Central memory CD8-positive, alpha-beta T cell (primary cell): ENCODE measurements at regions not wholly inside any gene's neighbourhood (a gene's known extent, or its start where the extent isn't known, plus 50 kb on each side); places are given as distances from the start of the nearest gene placed in this dataset.

Experiments used
- ATAC-seq: fragments of 150-1000 bp; cut with Tn5 transposase; replicated peaks from 2 replicates; pipeline ENCODE4 v1.10.0; 2022; ENCODE audit warnings: mild to moderate bottlenecking, moderate FRiP score, moderate number of reproducible peaks; ENCODE audit not compliant: poor library complexity, severe bottlenecking; ENCODE audit errors: extremely low read depth
- DNase-seq, 2 donors: peaks; one replicate each; pipeline ENCODE4 v3.0.0; 2021; ENCODE audit warnings: low spot score in 2 of 2
- H3K27ac Mint-ChIP-seq: one replicate; pipeline ENCODE4 v1.8.0; 2022; ENCODE audit warnings: low read depth, mild to moderate bottlenecking, moderate library complexity, mixed read lengths
- H3K27me3 Mint-ChIP-seq: one replicate; pipeline ENCODE4 v1.8.0; 2022; ENCODE audit warnings: mixed read lengths
- H3K36me3 Mint-ChIP-seq: one replicate; pipeline ENCODE4 v1.8.0; 2022; ENCODE audit warnings: mild to moderate bottlenecking, moderate library complexity, mixed read lengths; ENCODE audit not compliant: insufficient read depth
- H3K4me1 Mint-ChIP-seq: one replicate; pipeline ENCODE4 v1.8.0; 2022; ENCODE audit warnings: mixed read lengths
- H3K4me3 Mint-ChIP-seq: one replicate; pipeline ENCODE4 v1.8.0; 2022; ENCODE audit warnings: mild to moderate bottlenecking, moderate library complexity, mixed read lengths
- H3K9me3 Mint-ChIP-seq: one replicate; pipeline ENCODE4 v1.8.0; 2022; ENCODE audit warnings: mixed read lengths

DNA sequence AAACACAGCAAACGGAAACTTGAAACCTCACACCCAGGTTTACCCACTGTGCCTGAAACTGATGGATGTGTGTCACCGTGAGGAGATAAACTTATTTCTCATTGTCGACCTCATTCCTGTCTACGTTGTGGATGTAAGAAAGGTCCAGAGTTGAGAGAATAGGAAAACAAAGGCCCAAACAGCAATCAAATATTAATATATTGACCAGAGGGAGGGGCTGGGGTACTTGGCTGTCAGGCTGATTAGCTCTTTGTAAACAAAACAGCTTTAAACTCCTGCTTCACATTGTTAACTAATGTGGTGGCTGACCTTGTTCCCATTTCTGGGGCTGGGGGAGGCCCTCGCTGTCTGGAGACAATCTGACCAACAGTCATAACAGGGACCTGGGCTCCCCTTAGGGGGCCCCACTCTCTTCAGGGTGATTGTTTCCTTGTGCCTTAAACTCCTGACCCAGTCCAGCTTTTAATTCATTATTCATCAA lies 937.6 kb downstream of the MCTP2 start:
- Mint-ChIP-seq H3K27ac (no peak overlapping the region), H3K4me3 (no peak overlapping the region), H3K9me3 (no peaks in the 10 kb centered on the region), H3K36me3 (peaks cover 2% of the 10 kb centered on the region), H3K27me3 (peaks cover 12% of the 10 kb centered on the region), H3K4me1 (no peaks in the 10 kb centered on the region)
- ATAC-seq (no peak), DNase-seq (no peak)

DNA sequence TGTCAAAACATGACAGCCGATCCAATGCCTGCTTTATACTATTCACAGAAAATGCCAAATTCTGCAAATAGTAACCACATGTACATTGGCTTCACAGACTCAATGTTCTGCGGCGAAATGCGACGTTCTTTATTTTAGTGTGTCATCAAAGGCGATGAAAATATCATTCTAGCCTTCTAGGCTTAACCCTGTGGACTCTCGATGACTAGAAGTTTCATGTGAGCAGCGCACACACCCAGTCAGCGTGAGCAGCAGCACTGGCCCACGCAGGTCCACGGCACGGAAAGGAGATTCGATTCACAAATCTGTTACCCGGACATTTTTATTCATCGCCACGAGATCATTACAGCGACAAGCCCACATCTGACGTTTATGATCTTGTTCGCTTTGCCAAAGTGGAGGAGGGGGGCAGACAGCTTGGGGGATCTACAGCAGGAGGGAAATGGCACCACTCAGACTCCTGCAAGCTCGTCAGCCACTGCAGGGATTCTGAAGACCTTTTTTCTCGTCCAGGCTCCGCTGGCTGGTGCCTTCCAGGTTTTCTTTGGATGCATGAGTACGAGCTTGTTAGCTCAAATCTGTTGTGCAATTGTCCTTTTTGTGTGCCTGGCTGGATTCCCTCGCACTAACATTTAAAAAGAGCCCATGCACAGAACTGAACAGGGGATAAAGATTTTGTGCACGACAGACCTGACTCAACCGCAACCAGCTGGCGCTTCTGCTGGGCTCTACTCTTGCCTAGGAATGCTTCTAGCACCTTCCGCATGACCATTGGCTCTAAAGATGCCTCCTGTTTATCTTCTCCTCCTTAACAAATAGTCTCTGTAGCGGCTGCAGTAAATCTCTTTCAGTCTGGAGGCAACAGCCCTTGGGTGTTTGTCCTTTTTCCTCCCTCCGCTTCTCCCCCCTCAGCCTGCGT lies 938.4 kb downstream of the MCTP2 start:
- DNase-seq, result no peak
- H3K27ac Mint-ChIP-seq, result no peak overlapping the region

GRCh38 chr15:95170561-95171380 lies 939.4 kb downstream of the MCTP2 start:
- no peaks in the 10 kb centered on the region for H3K4me1 Mint-ChIP-seq
- H3K27me3 Mint-ChIP-seq, result peaks cover 12% of the 10 kb centered on the region
- H3K4me3 Mint-ChIP-seq, result no peak overlapping the region
- ATAC-seq (no peak), DNase-seq (no peak)
- H3K27ac Mint-ChIP-seq, result no peak overlapping the region
- no peaks in the 10 kb centered on the region for H3K9me3 Mint-ChIP-seq
- H3K36me3 Mint-ChIP-seq, result peaks cover 2% of the 10 kb centered on the region

More for the DNA sequence above, 938.4 kb downstream of the MCTP2 start:
- Mint-ChIP-seq H3K27me3 (peaks cover 12% of the 10 kb centered on the region), H3K4me1 (no peaks in the 10 kb centered on the region), H3K36me3 (peaks cover 2% of the 10 kb centered on the region), H3K9me3 (no peaks in the 10 kb centered on the region), H3K4me3 (no peak overlapping the region)
- ATAC-seq, result no peak

DNA sequence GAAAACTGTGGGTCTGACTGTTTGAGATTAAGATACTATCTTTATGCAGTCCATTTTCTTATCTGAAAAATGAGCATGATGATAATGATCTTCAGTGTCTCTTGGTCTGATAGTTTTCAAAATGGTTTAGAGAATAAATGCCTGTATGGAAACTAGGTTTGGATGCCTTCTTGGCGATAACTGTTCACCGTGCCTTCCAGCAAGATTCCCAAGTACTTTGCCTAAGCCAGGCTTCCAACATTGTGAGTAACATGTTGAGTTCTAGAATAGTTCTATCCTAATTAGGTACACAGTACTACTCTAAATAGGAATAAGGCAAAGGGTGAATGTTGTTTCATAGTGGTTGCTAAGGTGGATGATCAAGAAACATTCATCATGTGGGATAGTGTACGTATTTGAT lies 940.2 kb downstream of the MCTP2 start:
- Mint-ChIP-seq H3K27ac (no peak overlapping the region), H3K4me1 (no peaks in the 10 kb centered on the region), H3K27me3 (peaks cover 12% of the 10 kb centered on the region), H3K9me3 (no peaks in the 10 kb centered on the region), H3K36me3 (peaks cover 2% of the 10 kb centered on the region), H3K4me3 (no peak overlapping the region)
- no peak for ATAC-seq
- DNase-seq, result no peak

- Mint-ChIP-seq H3K36me3 (no peaks in the 10 kb centered on the region), H3K27me3 (peaks cover 12% of the 10 kb centered on the region), H3K4me3 (no peak overlapping the region), H3K9me3 (no peaks in the 10 kb centered on the region), H3K27ac (no peak overlapping the region), H3K4me1 (no peaks in the 10 kb centered on the region)
- DNase-seq (no peak), ATAC-seq (no peak)
Measured at GRCh38 chr15:95174301-95175259, 943.2 kb downstream of the MCTP2 start.

- no peaks in the 10 kb centered on the region for H3K9me3 Mint-ChIP-seq
- H3K4me1 Mint-ChIP-seq, result no peaks in the 10 kb centered on the region
- H3K27ac Mint-ChIP-seq, result no peak overlapping the region
- ATAC-seq (no peak), DNase-seq (no peak)
- no peaks in the 10 kb centered on the region for H3K36me3 Mint-ChIP-seq
- H3K4me3 Mint-ChIP-seq, result no peak overlapping the region
- no peaks in the 10 kb centered on the region for H3K27me3 Mint-ChIP-seq
Measured at GRCh38 chr15:95175914-95176658, 944.7 kb downstream of the MCTP2 start.

- DNase-seq, result no peak
- H3K4me3 Mint-ChIP-seq, result no peak overlapping the region
- H3K4me1 Mint-ChIP-seq, result no peaks in the 10 kb centered on the region
- no peaks in the 10 kb centered on the region for H3K27me3 Mint-ChIP-seq
- no peak overlapping the region for H3K27ac Mint-ChIP-seq
- ATAC-seq, result no peak
- no peaks in the 10 kb centered on the region for H3K36me3 Mint-ChIP-seq
- H3K9me3 Mint-ChIP-seq, result no peaks in the 10 kb centered on the region
Measured at GRCh38 chr15:95176794-95177577, 945.6 kb downstream of the MCTP2 start.

DNA sequence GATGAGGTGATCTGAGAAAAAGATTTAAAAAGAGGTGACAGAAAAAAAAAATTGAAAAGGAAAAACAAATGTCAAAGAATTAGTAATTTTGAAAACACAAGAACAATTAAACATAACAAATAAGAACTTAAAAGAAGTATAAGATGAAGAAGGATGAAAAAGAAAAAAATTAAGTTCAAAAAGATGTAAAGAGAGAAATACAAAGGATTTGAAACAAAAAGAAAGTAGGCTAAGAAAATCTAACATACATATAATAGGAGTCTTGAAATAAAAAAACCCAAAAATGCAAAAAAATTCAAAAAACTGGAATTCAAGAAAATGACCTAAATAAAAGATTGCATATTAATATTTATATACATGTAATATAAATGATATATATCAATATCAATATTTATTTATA lies 949.2 kb downstream of the MCTP2 start:
- Mint-ChIP-seq H3K36me3 (no peaks in the 10 kb centered on the region), H3K27ac (no peak overlapping the region), H3K4me1 (no peaks in the 10 kb centered on the region), H3K27me3 (no peaks in the 10 kb centered on the region), H3K4me3 (no peak overlapping the region), H3K9me3 (no peaks in the 10 kb centered on the region)
- no peak for DNase-seq
- ATAC-seq, result no peak

DNA sequence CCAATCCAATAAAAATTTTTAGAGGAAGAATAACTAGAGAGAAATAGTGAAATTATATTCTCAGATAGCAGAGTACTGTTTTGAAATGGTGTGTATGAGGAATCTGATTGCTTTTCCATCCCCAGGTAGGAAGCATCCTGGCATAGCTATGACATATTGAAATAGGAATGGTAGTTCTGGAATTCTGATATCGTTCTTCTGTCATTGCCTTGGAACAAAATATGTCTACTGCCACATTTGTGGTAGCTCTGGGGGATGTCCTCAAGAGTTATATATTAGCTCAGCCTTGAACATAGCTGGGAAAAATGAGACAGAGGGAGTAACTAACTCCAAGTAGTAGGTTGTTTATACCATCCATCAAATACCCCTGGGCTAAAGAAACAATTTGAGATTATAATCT lies 950.7 kb downstream of the MCTP2 start:
- DNase-seq, result no peak
- Mint-ChIP-seq H3K36me3 (no peaks in the 10 kb centered on the region), H3K27ac (no peak overlapping the region), H3K4me3 (no peak overlapping the region), H3K27me3 (no peaks in the 10 kb centered on the region), H3K9me3 (no peaks in the 10 kb centered on the region), H3K4me1 (no peaks in the 10 kb centered on the region)
- no peak for ATAC-seq

DNA sequence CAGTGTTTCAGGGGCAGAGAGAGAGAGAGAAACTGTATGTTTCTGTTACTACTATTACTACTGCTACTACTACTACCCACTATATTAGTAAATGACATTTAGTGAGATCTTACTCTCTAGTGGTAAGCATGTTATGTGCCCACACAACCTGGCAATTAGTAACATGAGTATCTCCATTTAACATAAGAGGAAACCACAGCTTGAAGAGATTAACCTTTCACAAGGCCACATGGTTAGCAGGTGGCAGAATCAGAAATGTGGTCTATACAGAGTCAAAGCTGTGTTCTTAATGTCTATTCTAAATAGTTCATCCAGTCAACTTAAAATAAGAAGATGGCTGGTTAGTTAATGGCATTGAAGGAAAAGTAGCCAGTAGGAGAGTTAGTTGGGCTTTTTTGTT lies 961.6 kb downstream of the MCTP2 start:
- Mint-ChIP-seq H3K27me3 (no peaks in the 10 kb centered on the region), H3K4me3 (no peak overlapping the region), H3K27ac (no peak overlapping the region), H3K36me3 (no peaks in the 10 kb centered on the region), H3K4me1 (no peaks in the 10 kb centered on the region), H3K9me3 (peaks cover 5% of the 10 kb centered on the region)
- DNase-seq, result no peak
- no peak for ATAC-seq

- no peaks in the 10 kb centered on the region for H3K4me1 Mint-ChIP-seq
- H3K4me3 Mint-ChIP-seq, result no peak overlapping the region
- no peaks in the 10 kb centered on the region for H3K36me3 Mint-ChIP-seq
- peaks cover 7% of the 10 kb centered on the region for H3K9me3 Mint-ChIP-seq
- DNase-seq, result no peak
- no peak for ATAC-seq
- H3K27ac Mint-ChIP-seq, result no peak overlapping the region
- H3K27me3 Mint-ChIP-seq, result peaks cover 10% of the 10 kb centered on the region
Measured at GRCh38 chr15:95194746-95195145, 963.4 kb downstream of the MCTP2 start.
